ENCODE measurements at regions not wholly inside any gene's neighbourhood (a gene's known extent, or its start where the extent isn't known, plus 50 kb on each side); places are given as distances from the start of the nearest gene placed in this dataset.

- TF ChIP-seq SUZ12 (IDR thresholded peaks at IDR 0.05; ENCODE audit: extremely low read depth, insufficient read depth, insufficient read length), result no peak
- TF ChIP-seq YY1 (IDR thresholded peaks at IDR 0.05; ENCODE audit: insufficient read depth, insufficient read length), result no peak
These were observed 186.1 kb downstream of the MATN1 start for GRCh38 chr1:30537279-30537678.

Measured in NT2/D1 (cell line).